HG02588 (cell line): ENCODE measurements at regions not wholly inside any gene's neighbourhood (a gene's known extent, or its start where the extent isn't known, plus 50 kb on each side); places are given as distances from the start of the nearest gene placed in this dataset.

Experiments used
- ATAC-seq: cut with Tn5 transposase; IDR thresholded peaks from one replicate; pipeline ENCODE4 v1.9.1; 2021; ENCODE audit warnings: mild to moderate bottlenecking, moderate library complexity; ENCODE audit not compliant: unreplicated experiment

DNA sequence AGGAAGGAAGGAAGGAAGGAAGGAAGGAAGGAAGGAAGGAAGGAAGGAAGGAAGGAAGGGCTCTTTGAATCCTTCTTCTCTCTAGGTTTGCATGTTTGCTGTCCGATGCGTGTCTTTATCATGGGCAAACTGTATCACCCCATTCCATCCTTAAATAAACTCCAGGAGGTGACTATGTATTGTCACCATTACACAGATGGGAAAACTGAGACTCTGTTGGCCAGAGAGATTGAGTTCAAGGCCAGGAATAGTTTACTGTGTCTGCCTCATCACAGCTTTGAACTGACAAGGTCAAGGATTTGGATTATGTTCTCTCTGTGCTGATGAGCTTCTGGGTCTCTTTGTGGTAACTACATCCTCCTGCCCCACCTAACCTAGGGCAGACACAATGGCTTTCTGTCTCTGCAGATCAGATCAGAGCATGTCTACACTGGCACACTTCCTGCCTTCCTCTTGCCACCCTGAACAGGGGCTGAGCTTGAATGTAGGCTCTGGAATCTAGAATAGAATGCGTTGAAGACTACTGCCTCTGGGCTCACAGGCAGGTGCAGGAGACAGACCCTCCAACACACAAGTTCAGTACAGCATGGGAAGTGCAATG is 78.9 kb upstream of the MAP1LC3B2 start:
- no peak for ATAC-seq

DNA sequence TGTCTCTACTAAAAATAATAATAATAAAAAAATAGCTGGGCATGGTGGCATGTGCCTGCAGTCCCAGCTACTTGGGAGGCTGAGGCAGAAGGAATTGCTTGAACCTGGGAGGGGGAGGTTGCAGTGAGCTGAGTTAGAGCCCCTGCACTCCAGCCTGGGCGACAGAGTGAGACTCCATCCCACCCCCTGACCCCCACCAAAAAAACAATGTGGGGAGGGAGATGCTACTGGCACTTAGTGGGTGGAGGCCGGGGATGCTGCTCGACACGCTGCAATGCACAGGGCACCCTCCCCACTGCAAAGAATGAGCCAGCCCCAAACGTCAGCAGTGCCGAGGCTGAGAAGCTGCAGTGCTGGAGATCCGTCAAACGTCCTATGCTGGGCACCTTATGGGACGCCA is 77.5 kb upstream of the MAP1LC3B2 start:
- ATAC-seq, result no peak

DNA sequence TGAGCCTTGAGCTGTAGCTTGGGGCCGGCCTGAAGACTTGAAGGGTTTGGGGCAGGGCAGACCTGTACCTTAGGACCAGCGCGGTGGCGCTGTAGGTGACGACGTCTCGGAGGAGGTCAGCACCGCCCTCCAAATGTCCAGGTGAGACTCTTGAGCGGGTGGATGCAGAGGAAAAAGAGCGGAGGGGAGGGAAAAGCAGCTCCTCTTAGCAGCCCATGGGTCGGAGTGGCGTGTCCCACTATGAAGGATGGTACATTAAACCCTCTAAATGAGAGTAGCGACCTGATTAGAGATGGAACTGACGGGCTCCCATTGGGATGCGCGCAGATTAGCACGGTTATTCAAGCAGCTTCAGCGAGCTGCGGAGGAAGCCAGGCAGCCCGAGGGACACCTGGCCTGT is 77.0 kb upstream of the MAP1LC3B2 start:
- no peak for ATAC-seq

DNA sequence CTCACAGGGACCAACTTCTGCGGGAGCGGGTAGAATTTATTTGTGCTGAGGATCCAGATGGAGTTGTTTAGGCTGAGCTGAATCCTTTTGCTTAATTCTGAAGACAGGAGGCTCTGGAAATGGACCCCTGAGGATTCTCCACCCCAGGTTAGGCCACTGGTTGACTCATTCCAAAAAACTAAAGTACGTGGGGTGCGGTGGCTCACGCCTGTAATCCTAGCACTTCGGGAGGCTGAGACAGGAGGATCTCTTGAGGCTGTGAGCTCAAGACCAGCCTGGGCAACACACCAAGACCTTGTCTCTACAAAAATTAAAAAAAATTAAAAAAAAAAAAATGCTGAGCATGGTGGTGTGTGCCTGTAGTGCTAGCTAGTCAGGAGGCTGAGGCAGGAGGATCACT is 76.3 kb upstream of the MAP1LC3B2 start:
- no peak for ATAC-seq

DNA sequence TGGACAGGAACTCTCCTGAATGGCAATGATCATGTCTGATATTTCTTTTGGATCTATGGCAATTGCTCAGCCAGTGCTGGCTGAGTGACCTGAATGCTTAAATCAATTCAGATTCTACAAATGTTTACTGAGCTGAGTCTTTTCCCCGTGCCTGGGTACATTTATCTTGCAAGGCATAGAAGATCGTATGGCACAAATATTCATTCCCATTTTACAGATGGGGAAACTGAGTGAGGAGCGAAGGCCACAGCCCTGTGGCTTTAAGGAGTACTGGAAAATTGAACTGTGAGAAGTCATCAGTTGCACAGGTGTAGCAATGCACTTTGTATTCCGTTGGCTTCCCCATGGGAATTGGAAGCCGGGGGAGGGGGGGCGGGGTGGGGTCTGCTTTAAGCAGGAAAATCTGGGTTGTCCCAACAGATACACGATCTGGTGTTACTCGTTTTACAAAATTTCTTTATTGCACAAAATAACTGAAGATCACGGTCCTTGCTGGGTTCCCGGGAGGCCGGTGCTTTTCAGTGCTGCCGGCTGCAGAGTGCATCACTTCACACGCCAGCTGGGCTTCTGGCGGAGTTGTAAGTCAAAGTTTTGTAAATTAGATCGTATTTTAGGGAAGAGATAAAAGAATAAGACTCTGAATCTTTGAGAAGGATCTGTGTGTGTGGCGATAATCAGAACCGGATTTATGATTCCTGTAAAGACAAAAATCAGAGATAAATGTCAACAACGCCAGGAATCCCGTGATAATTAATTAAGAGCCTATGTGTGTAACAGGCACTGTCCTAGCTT is 75.0 kb upstream of the MAP1LC3B2 start:
- ATAC-seq, result no peak

DNA sequence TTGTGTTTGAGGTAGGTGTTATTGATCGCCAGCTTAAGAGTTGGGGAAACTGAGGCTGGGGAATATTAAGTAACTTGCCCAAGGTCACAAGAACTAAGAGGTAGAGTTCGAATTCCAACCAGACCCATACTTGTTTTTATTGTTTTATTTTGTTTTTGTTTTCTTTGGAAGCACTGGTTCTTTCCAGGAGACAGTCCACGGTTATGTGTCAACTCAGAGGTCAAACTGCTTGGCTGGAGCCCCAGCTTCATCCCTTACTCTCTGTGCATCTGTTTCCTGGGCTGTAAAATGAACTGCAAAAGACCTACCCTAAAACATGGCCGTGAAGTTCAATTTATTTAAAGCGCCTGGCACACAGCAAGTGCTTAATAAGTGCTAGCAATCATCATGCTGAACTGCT is 74.4 kb upstream of the MAP1LC3B2 start:
- no peak for ATAC-seq

DNA sequence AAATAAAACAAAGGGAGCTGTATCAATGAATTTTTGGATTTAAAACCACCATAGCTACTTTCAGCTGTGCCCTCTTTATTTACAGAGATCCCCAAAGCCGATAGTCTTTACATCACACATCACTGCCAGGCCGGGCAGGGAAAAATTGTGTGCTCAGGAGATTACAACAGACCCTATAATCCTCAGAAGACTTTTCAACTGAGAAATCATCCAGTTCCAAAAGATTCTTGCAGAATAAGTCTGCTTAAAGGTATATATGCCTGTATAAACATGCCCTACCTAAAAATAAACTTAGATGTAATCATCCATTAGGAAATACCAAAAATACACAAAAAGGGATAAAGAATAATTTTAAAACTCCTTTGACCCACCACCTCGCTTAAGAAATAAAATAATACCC is 70.1 kb upstream of the MAP1LC3B2 start:
- no peak for ATAC-seq

DNA sequence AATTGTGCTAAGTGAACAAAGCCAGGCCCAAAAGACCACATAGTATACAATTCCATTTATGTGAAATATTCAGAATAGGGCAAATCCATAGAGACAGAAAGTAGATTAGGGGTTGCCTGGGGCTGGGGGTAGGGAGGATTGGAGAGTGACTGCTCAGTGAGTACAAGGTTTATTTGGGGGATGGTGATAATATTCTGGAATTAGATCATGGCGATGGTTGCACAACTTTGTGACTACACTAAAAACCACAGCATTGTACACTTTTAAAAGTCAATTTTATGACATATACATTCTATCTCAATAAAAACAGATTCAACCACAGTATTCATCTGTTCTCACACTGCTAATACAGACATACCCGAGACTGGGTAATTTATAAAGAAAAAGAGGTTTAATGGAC is 68.7 kb upstream of the MAP1LC3B2 start:
- ATAC-seq, result no peak

DNA sequence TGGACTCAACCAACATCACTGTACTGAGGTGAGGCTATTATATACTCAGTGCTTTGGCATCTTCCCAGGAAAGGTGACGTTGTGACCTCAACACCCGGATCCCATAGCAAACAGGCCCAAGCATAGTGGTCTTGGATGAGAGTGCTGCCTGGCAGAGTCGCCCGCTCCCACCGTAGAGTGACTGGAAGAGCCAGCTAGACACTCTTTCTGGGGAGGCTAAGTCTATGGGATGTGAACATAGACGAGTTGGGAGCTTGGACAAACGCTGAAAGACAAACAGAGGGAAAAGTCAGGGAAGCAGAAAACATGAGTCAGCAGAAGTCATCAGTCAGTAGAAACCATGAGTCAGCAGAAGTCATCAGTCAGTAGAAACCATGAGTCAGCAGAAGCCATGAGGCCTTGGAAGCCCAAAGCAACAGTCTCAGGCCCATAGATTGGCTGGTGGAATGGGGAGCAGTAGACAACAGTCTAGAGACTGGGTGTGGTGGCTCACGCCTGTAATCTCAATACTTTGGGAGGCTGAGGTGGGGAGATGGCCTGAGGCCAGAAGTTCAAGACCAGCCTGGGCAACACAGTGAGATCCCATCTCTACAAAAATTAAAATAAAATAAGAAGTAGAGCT is 66.4 kb upstream of the MAP1LC3B2 start:
- no peak for ATAC-seq

DNA sequence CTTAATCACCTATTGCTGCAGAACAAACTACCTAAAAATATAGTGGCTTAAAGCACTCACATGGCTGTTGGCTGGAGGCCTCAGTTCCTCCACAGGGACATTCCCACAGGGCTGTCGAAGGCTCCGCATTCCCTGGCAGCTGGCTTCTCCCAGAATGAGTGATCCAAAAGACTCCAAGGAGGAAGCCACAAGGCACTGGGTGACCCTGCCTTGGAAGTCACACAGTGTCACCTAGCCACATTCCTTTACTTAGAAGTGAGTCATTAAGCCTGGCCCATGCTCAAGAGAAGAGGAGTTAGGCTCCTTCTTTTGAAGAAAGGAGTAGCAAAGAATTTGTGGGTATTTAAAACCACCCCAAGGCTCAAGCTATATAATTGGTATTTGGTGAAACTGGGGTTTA is 63.9 kb upstream of the MAP1LC3B2 start:
- ATAC-seq, result no peak

DNA sequence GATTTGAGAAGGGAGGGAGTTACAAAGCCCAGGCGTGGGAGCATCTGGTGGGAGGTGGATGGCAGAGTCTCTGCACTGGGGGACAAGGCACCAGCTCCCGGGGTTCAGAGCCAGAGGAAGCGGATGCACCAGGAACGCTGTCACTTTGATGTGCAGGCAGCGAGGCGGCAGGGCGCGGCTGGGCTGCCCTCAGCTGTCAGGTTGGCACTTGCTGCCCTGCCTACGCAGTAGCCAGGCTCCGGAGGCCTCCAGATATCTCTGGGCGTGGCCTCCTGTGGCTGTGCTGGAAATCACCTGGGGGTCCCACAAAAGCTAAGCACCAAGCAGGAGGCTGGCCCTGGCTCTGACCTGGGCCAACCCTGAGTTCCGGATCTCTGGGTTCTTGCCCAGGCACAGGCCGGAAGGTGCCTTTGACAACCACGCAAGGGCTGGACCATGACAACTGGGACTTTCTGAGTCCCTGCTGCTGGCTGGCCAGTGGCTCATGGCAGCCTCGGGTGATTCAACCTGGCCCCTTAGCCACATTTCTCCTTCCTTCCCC is 62.1 kb upstream of the MAP1LC3B2 start:
- ATAC-seq, result no peak

DNA sequence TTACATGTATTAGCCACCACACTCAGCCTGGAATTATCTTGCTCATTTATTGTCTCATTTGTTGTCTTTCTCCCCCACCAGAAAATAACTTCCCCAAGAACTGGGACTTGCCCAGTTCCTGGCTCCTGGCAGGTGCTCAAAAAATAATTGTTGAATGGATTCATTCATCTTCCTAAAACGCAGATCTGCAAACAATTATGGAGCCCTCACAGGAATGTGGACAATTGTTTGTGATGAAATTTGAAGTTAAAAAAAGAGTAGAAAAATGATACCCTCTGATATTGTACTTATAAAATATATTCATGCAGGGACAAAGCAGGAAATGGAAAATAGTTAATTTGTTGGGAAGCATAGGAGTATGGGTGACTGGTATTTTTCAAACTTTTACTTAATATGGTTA is 60.7 kb upstream of the MAP1LC3B2 start:
- no peak for ATAC-seq

DNA sequence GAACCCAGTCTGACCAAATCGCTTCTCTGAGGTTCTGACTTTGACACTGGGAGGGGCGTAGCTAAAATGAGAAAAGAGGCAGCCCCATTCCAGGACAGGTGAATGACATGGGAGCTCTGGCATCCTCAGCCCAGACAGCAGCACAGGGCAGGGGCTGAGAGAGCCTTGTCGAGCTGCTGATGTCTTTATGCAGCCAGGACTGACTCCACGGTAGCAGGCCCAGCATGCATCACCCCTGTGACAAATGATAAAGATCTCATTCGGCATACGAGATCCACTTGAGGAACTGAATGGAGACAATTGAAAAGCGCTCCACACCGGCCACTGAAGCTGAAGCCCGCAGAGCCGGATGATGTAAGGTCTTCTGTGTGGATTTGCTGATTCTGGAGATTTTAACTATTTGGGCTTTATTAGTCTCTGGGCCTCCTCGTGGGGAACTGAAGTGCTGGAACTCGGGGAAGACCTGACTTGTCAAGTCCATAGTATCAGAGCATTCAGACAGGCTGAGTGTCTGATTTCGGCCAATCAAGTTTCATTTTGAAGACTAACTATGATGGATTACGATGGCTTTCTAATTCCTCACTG is 56.9 kb upstream of the MAP1LC3B2 start:
- no peak for ATAC-seq

DNA sequence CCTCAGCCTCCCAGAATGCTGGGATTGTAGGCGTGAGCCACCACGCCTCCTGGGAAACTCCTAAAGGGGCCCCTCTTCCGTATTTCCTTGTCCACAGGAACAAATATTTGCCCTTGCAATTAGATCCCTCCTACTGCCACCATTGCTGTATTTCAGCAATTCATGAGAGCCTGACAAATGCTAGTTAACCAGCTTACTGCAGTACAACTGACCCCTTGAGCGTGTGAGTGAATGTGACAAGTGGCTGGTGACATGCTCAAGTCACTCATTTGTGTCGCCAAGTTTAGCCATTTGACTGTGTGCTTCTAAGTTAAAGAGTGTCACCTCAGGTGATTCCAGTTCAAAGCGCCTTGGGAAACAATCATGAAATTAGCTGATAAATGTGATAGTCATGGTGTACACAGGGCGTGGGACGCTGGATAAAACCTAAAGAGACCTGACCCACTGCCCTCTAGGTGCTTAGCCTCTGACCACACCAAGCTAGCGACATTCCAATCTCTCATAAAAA is 56.1 kb upstream of the MAP1LC3B2 start:
- no peak for ATAC-seq

DNA sequence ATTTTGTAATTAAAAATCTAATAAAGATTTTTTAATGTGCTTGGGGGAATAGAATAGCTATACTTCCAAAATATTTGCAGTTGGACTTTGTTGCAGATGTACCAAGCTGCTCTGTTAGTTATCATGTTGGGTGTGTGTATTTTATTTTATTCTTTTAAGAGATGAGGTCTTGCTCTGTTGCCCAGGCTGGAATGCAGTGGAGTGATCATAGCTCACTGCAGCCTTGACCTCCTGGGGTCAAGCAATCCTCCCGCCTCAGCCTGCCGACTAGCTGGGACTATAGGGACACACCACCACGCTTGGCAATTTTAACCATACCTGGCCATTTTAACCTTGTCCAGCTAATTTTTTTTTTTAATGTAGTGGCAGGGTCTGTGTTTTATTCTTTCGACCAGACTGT is 54.7 kb upstream of the MAP1LC3B2 start:
- no peak for ATAC-seq

DNA sequence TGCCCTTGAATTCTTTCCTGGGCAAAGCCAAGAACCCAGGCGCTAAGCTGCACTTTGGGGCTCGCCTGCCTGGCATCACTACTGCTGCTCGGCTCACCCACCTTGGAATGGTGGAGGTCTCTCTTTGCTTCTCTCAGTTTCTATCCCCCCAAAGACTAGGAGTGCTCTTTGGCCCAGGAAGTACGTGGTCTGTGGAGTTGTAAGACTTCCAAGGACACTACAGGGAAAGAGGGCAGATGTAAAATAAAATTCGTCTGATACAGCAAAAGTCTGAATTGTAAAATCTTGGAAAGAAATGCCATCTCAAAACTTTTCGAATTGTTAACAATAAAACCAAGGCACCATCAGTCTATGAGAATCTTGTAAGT is 52.5 kb upstream of the MAP1LC3B2 start:
- ATAC-seq, result no peak

DNA sequence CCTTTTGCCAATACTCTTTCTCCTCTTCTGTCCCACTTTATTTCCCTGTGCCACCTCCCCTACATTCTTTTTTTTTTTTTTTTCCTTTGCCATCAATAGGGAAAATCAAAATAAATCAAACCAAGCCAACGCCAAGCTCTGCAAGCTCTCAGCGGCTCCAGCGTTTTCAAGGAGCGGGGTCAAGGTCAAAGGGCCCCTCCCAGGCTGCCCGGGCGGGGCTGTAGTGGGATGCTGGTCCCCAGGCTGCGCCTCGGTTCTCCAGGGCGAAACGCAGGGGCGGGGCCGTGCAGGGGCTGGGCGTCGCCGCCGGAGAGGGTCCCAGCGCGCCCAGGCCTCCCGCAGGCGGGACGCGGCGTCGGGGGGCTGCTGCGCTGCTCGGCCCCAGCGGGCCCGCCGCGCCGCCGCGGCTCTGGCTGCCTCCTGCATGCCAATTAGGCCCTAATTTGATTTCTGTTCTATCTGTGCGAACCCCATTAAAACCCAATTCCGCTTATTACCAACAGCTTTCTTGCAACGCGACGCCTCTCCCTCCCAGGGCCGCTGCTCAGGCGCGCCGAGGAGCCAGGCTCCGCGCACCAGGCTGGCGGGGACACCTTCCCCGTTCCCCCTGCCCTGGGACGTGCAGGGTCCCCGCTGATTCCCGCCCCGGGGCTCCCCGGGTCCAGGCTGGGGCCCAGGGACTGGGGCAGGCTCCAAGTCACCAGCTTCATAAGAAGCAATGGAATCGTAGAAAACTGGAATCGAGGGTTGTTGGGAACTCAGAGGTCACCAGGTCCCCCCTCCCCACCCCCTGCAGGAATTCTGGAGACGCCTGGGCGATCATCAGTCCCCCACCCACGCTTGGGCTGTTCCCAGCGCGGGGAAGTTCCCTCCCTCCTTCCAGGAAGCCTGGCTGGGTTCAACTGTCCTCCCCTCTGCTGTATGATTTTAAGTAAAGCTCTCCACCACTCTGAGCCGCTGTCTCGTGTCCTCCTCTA is 50.7 kb upstream of the MAP1LC3B2 start:
- no peak for ATAC-seq
